ENCODE measurements at regions not wholly inside any gene's neighbourhood (a gene's known extent, or its start where the extent isn't known, plus 50 kb on each side); places are given as distances from the start of the nearest gene placed in this dataset.

GRCh38 chr9:121597698-121598166, 53.7 kb upstream of the DAB2IP start:
- TF ChIP-seq CTCF (IDR thresholded peaks at IDR 0.05) (no peak), ZFX (IDR thresholded peaks at IDR 0.05; ENCODE audit: borderline replicate concordance) (no peak)
